Neural cell (in vitro differentiated cells): ENCODE measurements at regions not wholly inside any gene's neighbourhood (a gene's known extent, or its start where the extent isn't known, plus 50 kb on each side); places are given as distances from the start of the nearest gene placed in this dataset.

ENCODE experiments used
- H2AFZ ChIP-seq: fragments of 200-600, 300-800 bp; sonication (generic), shearing (Covaris generic); 2 replicates; pipeline ENCODE4 v1.6.0; 2014; ENCODE audit warnings: low read depth, mild to moderate bottlenecking, antibody characterized with exemption, low read length, moderate library complexity
- H3F3A ChIP-seq: fragments of 200-600 bp; shearing (Covaris generic); 2 replicates; pipeline ENCODE4 v1.6.1; 2016; ENCODE audit warnings: mild to moderate bottlenecking, moderate library complexity, mixed read lengths, antibody characterized with exemption, low read length; ENCODE audit not compliant: insufficient read depth, poor library complexity, severe bottlenecking
- H3K27ac ChIP-seq: fragments of 200-600, 300-800 bp; sonication (generic), shearing (Covaris generic); 2 replicates; pipeline ENCODE4 v1.5.1; 2014; ENCODE audit warnings: mild to moderate bottlenecking, low read length, moderate library complexity
- H3K27me3 ChIP-seq: fragments of 300-800, 200-600 bp; sonication (generic), shearing (Covaris generic); 2 replicates; pipeline ENCODE4 v1.6.0; 2014; ENCODE audit warnings: mild to moderate bottlenecking, low read depth, low read length, moderate library complexity; ENCODE audit not compliant: insufficient read depth
- H3K36me3 ChIP-seq: fragments of 300-800, 200-600 bp; sonication (generic), shearing (Covaris generic); 2 replicates; pipeline ENCODE4 v1.5.1; 2014; ENCODE audit warnings: mild to moderate bottlenecking, antibody characterized with exemption, low read length, moderate library complexity; ENCODE audit not compliant: insufficient read depth
- H3K4me2 ChIP-seq: fragments of 300-800, 200-600 bp; sonication (generic), shearing (Covaris generic); 2 replicates; pipeline ENCODE4 v1.6.0; 2014; ENCODE audit warnings: mild to moderate bottlenecking, low read length
- H3K4me3 ChIP-seq: fragments of 300-800, 200-600 bp; sonication (generic), shearing (Covaris generic); 2 replicates; pipeline ENCODE4 v1.5.1; 2014; ENCODE audit warnings: mild to moderate bottlenecking, low read length, moderate library complexity
- H3K79me2 ChIP-seq: fragments of 200-600 bp; shearing (Covaris generic); replicated peaks from 2 replicates; pipeline ENCODE4 v1.6.0; 2014; ENCODE audit warnings: mild to moderate bottlenecking, low read length, moderate library complexity; ENCODE audit not compliant: insufficient read depth
- H3K9ac ChIP-seq: fragments of 300-800, 200-600 bp; sonication (generic), shearing (Covaris generic); 2 replicates; pipeline ENCODE4 v1.6.1; 2016; ENCODE audit warnings: mild to moderate bottlenecking, low read length, mixed read lengths
- H3K9me2 ChIP-seq: fragments of 200-600 bp; shearing (Covaris generic); 2 replicates; pipeline ENCODE4 v1.6.1; 2016; ENCODE audit warnings: mild to moderate bottlenecking, low read length, mixed read lengths; ENCODE audit not compliant: insufficient read depth
- H3K9me3 ChIP-seq: fragments of 200-600, 300-800 bp; sonication (generic), shearing (Covaris generic); 2 replicates; pipeline ENCODE4 v1.6.1; 2016; ENCODE audit warnings: mild to moderate bottlenecking, mixed run types, low read length, moderate library complexity, mixed read lengths
- H4K20me1 ChIP-seq: fragments of 200-600 bp; shearing (Covaris generic); 2 replicates; pipeline ENCODE4 v1.6.1; 2016; ENCODE audit warnings: mild to moderate bottlenecking, mixed run types; ENCODE audit not compliant: insufficient read depth
- CTCF ChIP-seq: fragments of 450-650 bp; IDR thresholded peaks from 2 replicates; pipeline ENCODE4 v1.5.1; 2014; ENCODE audit warnings: antibody characterized with exemption, mild to moderate bottlenecking, moderate library complexity; ENCODE audit not compliant: poor library complexity, severe bottlenecking
- EP300 ChIP-seq: fragments of 450-650 bp; conservative IDR thresholded peaks from 2 replicates; pipeline ENCODE4 v1.6.1; 2014; ENCODE audit warnings: antibody characterized with exemption, mild to moderate bottlenecking, moderate library complexity; ENCODE audit not compliant: poor library complexity, severe bottlenecking
- EZH2 ChIP-seq: fragments of 200-600, 300-800 bp; shearing (Covaris generic), sonication (generic); IDR thresholded peaks from 2 replicates; pipeline ENCODE4 v1.6.1; 2014; ENCODE audit warnings: antibody characterized with exemption, low read length, borderline replicate concordance, mild to moderate bottlenecking; ENCODE audit not compliant: insufficient read depth, poor library complexity, severe bottlenecking
- MXI1 ChIP-seq: fragments of 450-650 bp; conservative IDR thresholded peaks from 2 replicates; pipeline ENCODE4 v1.6.1; 2014; ENCODE audit warnings: antibody characterized with exemption, mild to moderate bottlenecking; ENCODE audit not compliant: poor library complexity, severe bottlenecking
- POLR2AphosphoS5 ChIP-seq: IDR thresholded peaks from 2 replicates; pipeline ENCODE4 v1.6.1; 2012
- RAD21 ChIP-seq: fragments of 450-650 bp; conservative IDR thresholded peaks from 2 replicates; pipeline ENCODE4 v1.6.1; 2014; ENCODE audit warnings: antibody characterized with exemption, mild to moderate bottlenecking, moderate library complexity
- REST ChIP-seq: IDR thresholded peaks from 2 replicates; pipeline ENCODE4 v1.6.1; 2012; ENCODE audit warnings: borderline replicate concordance
- SMC3 ChIP-seq: fragments of 450-650 bp; conservative IDR thresholded peaks from 2 replicates; pipeline ENCODE4 v1.6.1; 2014; ENCODE audit warnings: antibody characterized with exemption, mild to moderate bottlenecking, moderate library complexity; ENCODE audit not compliant: poor library complexity
- TAF1 ChIP-seq: IDR thresholded peaks from 2 replicates; pipeline ENCODE4 v1.6.1; 2012; ENCODE audit warnings: low read depth

GRCh38 chr6:25064006-25064405, 128.2 kb upstream of the RIPOR2 start:
- H3K27ac ChIP-seq: no peak overlapping the region
- H3K36me3 ChIP-seq: no peaks in the 10 kb centered on the region
- no peaks in the 10 kb centered on the region for H3K27me3 ChIP-seq
- H2AFZ ChIP-seq: no peak overlapping the region
- H3K9ac ChIP-seq: no peak overlapping the region
- H3K4me3 ChIP-seq: no peak overlapping the region
- no peak overlapping the region for H3K4me2 ChIP-seq
- no peaks in the 10 kb centered on the region for H3K79me2 ChIP-seq
- H3F3A ChIP-seq: no peaks in the 10 kb centered on the region
- H3K9me2 ChIP-seq: no peaks in the 10 kb centered on the region
- H4K20me1 ChIP-seq: no peaks in the 10 kb centered on the region
- H3K9me3 ChIP-seq: no peaks in the 10 kb centered on the region
- TF ChIP-seq EP300 (no peak), REST (no peak), TAF1 (no peak), EZH2 (no peak), MXI1 (no peak), POLR2AphosphoS5 (no peak), SMC3 (no peak), RAD21 (no peak)

- H3F3A ChIP-seq: no peaks in the 10 kb centered on the region
- no peaks in the 10 kb centered on the region for H3K9me2 ChIP-seq
- H3K36me3 ChIP-seq: no peaks in the 10 kb centered on the region
- H4K20me1 ChIP-seq: no peaks in the 10 kb centered on the region
- H3K9me3 ChIP-seq: no peaks in the 10 kb centered on the region
- TF ChIP-seq POLR2AphosphoS5 (no peak), CTCF (no peak), EP300 (no peak), MXI1 (no peak), EZH2 (no peak), REST (no peak), RAD21 (no peak), TAF1 (no peak), SMC3 (no peak)
- no peaks in the 10 kb centered on the region for H3K79me2 ChIP-seq
- no peak overlapping the region for H3K9ac ChIP-seq
- no peak overlapping the region for H3K27ac ChIP-seq
- no peaks in the 10 kb centered on the region for H3K27me3 ChIP-seq
- no peak overlapping the region for H3K4me3 ChIP-seq
- H3K4me2 ChIP-seq: no peak overlapping the region
- H2AFZ ChIP-seq: no peak overlapping the region
These were observed 129.9 kb upstream of the RIPOR2 start for GRCh38 chr6:25065666-25066065.
